Breast epithelium (tissue), 4 donors: ENCODE measurements at regions not wholly inside any gene's neighbourhood (a gene's known extent, or its start where the extent isn't known, plus 50 kb on each side); places are given as distances from the start of the nearest gene placed in this dataset.

Experiments used
- DNase-seq, 2 donors: peaks; one replicate each; pipeline ENCODE4 v3.0.0-alpha.2; 2019; ENCODE audit warnings: low spot score in 2 of 2
- H3K27ac ChIP-seq, 2 donors: fragments of 200-600 bp; sonication (generic) in 1 of 2; one replicate each; pipeline ENCODE4 v1.5.1; 2016 to 2019; ENCODE audit warnings: mild to moderate bottlenecking in 1 of 2
- H3K27me3 ChIP-seq, 2 donors: fragments of 200-600 bp; sonication (generic) in 1 of 2; one replicate each; pipeline versions ENCODE4 v1.5.1 to v1.6.0; 2017 to 2019; ENCODE audit warnings: control low read depth in 1 of 2, mild to moderate bottlenecking in 1 of 2
- H3K36me3 ChIP-seq: fragments of 200-600 bp; one replicate; pipeline ENCODE4 v1.5.1; 2019
- H3K4me1 ChIP-seq, 2 donors: fragments of 200-600 bp; sonication (generic); one replicate each; pipeline ENCODE4 v1.5.1; 2016 to 2019; ENCODE audit warnings: control low read depth in 1 of 2
- H3K4me3 ChIP-seq, 3 donors: fragments of 200-600 bp; sonication (generic); 1 replicate in 2 of 3; 2 replicates in 1 of 3; pipeline ENCODE4 v1.5.1; 2016 to 2019; ENCODE audit warnings: mild to moderate bottlenecking in 3 of 3, moderate library complexity in 2 of 3
- H3K9me3 ChIP-seq, 2 donors: fragments of 200-600 bp; sonication (generic) in 1 of 2; one replicate each; pipeline ENCODE4 v1.5.1; 2016 to 2019; ENCODE audit warnings: control low read depth in 1 of 2
- POLR2A ChIP-seq: fragments of 450-650 bp; IDR thresholded peaks from one replicate; pipeline ENCODE4 v1.6.1; 2016; ENCODE audit warnings: antibody characterized with exemption, mild to moderate bottlenecking, moderate library complexity
- POLR2AphosphoS5 ChIP-seq, 3 donors: sonication (generic); formaldehyde crosslinking; IDR thresholded peaks; one replicate each; pipeline ENCODE4 v1.6.1; 2017; ENCODE audit warnings: antibody characterized with exemption in 3 of 3
- intact Hi-C: fragments of 100-400 bp; cut with DNase I; formaldehyde crosslinking; loops from one replicate; pipeline ENCODE4 v1.15.1; 2023; ENCODE audit warnings: low total_unique reads
- TF ChIP-seq, protein P1 (sequence below), 3 donors: fragments of 450-650 bp; IDR thresholded peaks; one replicate each; pipeline ENCODE4 v1.5.1; 2016 to 2017; ENCODE audit warnings: antibody characterized with exemption in 3 of 3, mild to moderate bottlenecking in 3 of 3, moderate library complexity in 3 of 3

DNA sequence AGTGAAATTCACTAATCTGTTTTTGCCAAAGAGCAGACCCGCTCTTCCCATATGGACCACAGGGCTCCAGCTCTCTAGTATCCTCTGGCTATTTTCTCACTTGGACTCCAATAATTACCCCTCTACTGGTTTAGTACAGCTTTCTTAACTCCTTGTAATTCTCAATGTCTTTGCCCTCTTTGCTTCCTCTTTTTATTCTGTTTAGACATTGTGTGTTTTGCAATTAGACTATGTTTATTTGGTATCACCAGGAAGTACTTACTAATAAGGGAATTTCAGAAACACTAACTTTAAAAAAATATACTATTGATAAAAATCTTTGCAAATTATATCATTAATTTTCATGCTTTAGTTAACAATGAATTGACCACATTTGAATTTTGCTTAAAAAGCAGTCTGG lies 111.6 kb upstream of the OBI1 start:
- Histone ChIP-seq H3K4me1 (no peaks in the 10 kb centered on the region), H3K27ac (no peak overlapping the region), H3K4me3 (no peak overlapping the region), H3K27me3 (peaks cover 0 to 7% of the 10 kb centered on the region in 2 donors), H3K36me3 (no peaks in the 10 kb centered on the region), H3K9me3 (no peaks in the 10 kb centered on the region)
- TF ChIP-seq, protein P1, sequence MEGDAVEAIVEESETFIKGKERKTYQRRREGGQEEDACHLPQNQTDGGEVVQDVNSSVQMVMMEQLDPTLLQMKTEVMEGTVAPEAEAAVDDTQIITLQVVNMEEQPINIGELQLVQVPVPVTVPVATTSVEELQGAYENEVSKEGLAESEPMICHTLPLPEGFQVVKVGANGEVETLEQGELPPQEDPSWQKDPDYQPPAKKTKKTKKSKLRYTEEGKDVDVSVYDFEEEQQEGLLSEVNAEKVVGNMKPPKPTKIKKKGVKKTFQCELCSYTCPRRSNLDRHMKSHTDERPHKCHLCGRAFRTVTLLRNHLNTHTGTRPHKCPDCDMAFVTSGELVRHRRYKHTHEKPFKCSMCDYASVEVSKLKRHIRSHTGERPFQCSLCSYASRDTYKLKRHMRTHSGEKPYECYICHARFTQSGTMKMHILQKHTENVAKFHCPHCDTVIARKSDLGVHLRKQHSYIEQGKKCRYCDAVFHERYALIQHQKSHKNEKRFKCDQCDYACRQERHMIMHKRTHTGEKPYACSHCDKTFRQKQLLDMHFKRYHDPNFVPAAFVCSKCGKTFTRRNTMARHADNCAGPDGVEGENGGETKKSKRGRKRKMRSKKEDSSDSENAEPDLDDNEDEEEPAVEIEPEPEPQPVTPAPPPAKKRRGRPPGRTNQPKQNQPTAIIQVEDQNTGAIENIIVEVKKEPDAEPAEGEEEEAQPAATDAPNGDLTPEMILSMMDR (IDR thresholded peaks at IDR 0.05) = no peak
- TF ChIP-seq POLR2A = no peak
- intact Hi-C loops = no loop called here
- no peak for DNase-seq

DNA sequence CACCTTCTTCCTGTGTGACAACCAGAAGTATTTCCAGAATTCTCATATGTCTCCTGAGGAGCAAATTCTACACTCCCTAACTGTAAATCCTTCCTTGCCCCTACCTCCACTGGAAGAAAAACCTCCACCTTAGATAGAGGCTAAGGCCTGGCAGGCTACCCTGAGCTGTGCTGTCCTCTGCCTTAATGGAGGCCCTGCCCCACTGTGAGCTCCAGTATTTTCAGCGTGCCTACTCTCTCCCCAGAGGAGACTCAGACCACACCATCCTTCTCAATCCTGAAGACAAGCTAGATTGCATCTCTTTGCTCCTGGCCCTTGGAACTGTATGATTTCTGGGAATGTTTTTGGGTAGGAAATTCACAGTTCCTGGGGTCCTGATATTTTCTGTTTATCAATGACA lies 110.0 kb upstream of the OBI1 start:
- no peaks in the 10 kb centered on the region for H3K9me3 ChIP-seq
- peaks cover 0 to 7% of the 10 kb centered on the region in 2 donors for H3K27me3 ChIP-seq
- H3K36me3 ChIP-seq = no peaks in the 10 kb centered on the region
- H3K27ac ChIP-seq = no peak overlapping the region
- intact Hi-C loops = no loop called here
- no peak for DNase-seq
- TF ChIP-seq POLR2AphosphoS5 (IDR thresholded peaks at IDR 0.05) = no peak
- TF ChIP-seq, protein P1 (IDR thresholded peaks at IDR 0.05) = no peak
- TF ChIP-seq POLR2A = no peak
- H3K4me3 ChIP-seq = no peak overlapping the region
- no peaks in the 10 kb centered on the region for H3K4me1 ChIP-seq

DNA sequence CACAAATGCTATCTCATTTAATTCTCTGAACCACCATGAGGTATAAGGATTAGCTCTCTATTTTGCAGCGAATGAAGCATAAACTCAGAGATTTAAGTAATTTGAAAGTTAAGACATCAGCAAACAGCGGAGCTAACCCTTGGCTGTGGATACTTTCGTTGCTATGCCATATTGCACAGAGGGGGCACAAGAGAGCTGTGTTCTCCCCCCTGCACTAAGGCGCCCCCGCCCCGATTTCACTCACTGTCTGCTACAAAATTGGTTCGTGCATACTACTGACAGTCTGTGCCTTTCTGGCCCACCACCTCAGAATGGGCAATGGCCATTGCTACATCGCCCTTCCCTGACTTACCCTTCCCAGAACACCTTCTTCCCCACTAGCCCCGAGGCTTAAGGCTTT lies 105.7 kb upstream of the OBI1 start:
- Histone ChIP-seq H3K4me1 (no peaks in the 10 kb centered on the region), H3K36me3 (no peaks in the 10 kb centered on the region), H3K27me3 (peaks cover 0 to 7% of the 10 kb centered on the region in 2 donors), H3K4me3 (no peak overlapping the region), H3K9me3 (no peaks in the 10 kb centered on the region), H3K27ac (no peak overlapping the region)
- no peak for DNase-seq
- no peak for TF ChIP-seq POLR2A
- TF ChIP-seq, protein P1 (IDR thresholded peaks at IDR 0.05) = no peak
- TF ChIP-seq POLR2AphosphoS5 (IDR thresholded peaks at IDR 0.05) = no peak
- intact Hi-C loops = no loop called here

DNA sequence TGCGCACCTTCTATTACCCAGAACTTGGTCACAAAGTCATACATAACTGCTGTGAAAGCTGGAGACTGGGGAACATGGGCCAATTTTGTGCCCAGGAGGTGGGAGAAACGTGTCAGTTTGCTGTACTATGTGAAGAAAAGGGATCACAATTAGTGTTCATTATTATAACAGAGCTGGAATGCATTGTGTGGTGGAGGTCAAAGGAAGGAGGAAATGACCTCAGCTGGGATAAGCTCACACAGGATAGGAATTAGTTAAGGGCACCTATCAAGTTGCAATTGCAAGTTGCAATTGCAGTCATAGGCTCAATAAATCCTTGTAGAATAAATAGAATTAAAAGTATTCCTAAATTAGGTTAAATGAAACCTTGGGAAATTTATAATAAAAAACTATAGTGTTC lies 103.9 kb upstream of the OBI1 start:
- no peak for TF ChIP-seq POLR2A
- no peak for TF ChIP-seq POLR2AphosphoS5 (IDR thresholded peaks at IDR 0.05)
- TF ChIP-seq, protein P1 (IDR thresholded peaks at IDR 0.05) = no peak
- H3K27ac ChIP-seq = no peak overlapping the region
- H3K4me3 ChIP-seq = no peak overlapping the region
- peaks cover 0 to 7% of the 10 kb centered on the region in 2 donors for H3K27me3 ChIP-seq
- DNase-seq = no peak
- H3K36me3 ChIP-seq = no peaks in the 10 kb centered on the region
- no peaks in the 10 kb centered on the region for H3K4me1 ChIP-seq
- H3K9me3 ChIP-seq = no peaks in the 10 kb centered on the region
- intact Hi-C loops = no loop called here

DNA sequence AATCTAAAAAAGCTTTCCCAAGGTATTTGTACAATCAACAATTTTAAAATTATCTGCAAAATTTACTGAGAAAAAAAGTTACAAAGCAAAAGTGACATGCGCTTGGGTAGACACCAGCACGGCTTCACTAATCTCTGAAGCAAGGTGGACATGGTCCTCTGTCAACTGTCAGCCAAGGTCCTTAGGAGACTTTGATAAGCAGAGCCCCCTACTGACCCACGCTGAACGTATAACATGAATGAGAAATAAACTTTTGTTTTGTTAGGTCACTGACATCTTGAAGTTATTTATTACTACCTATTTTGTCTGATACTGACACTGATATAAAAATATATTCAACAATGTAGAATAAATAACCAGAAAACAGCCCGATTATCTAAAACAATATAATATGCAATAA lies 100.7 kb upstream of the OBI1 start:
- Histone ChIP-seq H3K27ac (no peak overlapping the region), H3K4me3 (no peak overlapping the region), H3K27me3 (no peaks in the 10 kb centered on the region), H3K36me3 (no peaks in the 10 kb centered on the region), H3K9me3 (no peaks in the 10 kb centered on the region), H3K4me1 (no peaks in the 10 kb centered on the region)
- intact Hi-C loops = no loop called here
- TF ChIP-seq POLR2AphosphoS5 (IDR thresholded peaks at IDR 0.05) = no peak
- TF ChIP-seq, protein P1 (IDR thresholded peaks at IDR 0.05) = no peak
- TF ChIP-seq POLR2A = no peak
- no peak for DNase-seq
